ENCODE measurements at regions not wholly inside any gene's neighbourhood (a gene's known extent, or its start where the extent isn't known, plus 50 kb on each side); places are given as distances from the start of the nearest gene placed in this dataset.

GRCh38 chr20:40943591-40943990, 85.0 kb upstream of the TOP1 start:
- H3K27me3 Mint-ChIP-seq (ENCODE audit: low read depth): peaks cover 2% of the 10 kb centered on the region
- no peaks in the 10 kb centered on the region for H3K36me3 Mint-ChIP-seq
- H3K4me1 Mint-ChIP-seq: peaks cover 11% of the 10 kb centered on the region
- no peak for DNase-seq (ENCODE audit: low spot score in 2 of 2, unreplicated experiment in 2 of 2)
- no peaks in the 10 kb centered on the region for H3K9me3 Mint-ChIP-seq
- no peak for TF ChIP-seq CTCF (IDR thresholded peaks at IDR 0.05; ENCODE audit: unreplicated experiment)
- no peak overlapping the region for H3K4me3 Mint-ChIP-seq
- no peak overlapping the region for H3K27ac Mint-ChIP-seq

- no peak for DNase-seq (ENCODE audit: low spot score in 2 of 2, unreplicated experiment in 2 of 2)
- no peak for TF ChIP-seq CTCF (IDR thresholded peaks at IDR 0.05; ENCODE audit: unreplicated experiment)
- H3K27ac Mint-ChIP-seq: no peak overlapping the region
- H3K36me3 Mint-ChIP-seq: no peaks in the 10 kb centered on the region
- no peak overlapping the region for H3K4me3 Mint-ChIP-seq
- no peaks in the 10 kb centered on the region for H3K9me3 Mint-ChIP-seq
- H3K4me1 Mint-ChIP-seq: peaks cover 11% of the 10 kb centered on the region
- peaks cover 15% of the 10 kb centered on the region for H3K27me3 Mint-ChIP-seq (ENCODE audit: low read depth)
These were observed 83.4 kb upstream of the TOP1 start for GRCh38 chr20:40945189-40945588.

- Mint-ChIP-seq H3K27me3 (ENCODE audit: low read depth) (peaks cover 20% of the 10 kb centered on the region), H3K4me3 (no peak overlapping the region), H3K4me1 (peaks cover 11% of the 10 kb centered on the region), H3K36me3 (no peaks in the 10 kb centered on the region), H3K27ac (no peak overlapping the region), H3K9me3 (no peaks in the 10 kb centered on the region)
- TF ChIP-seq CTCF (IDR thresholded peaks at IDR 0.05; ENCODE audit: unreplicated experiment): peak; percentile 31
- peak; percentile 47 to 67 for DNase-seq (ENCODE audit: low spot score in 2 of 2, unreplicated experiment in 2 of 2)
These were observed 82.7 kb upstream of the TOP1 start for GRCh38 chr20:40945754-40946450.

GRCh38 chr20:40946451-40946850, 82.2 kb upstream of the TOP1 start:
- Mint-ChIP-seq H3K4me1 (peaks cover 11% of the 10 kb centered on the region), H3K9me3 (no peaks in the 10 kb centered on the region), H3K27me3 (ENCODE audit: low read depth) (peaks cover 24% of the 10 kb centered on the region), H3K4me3 (no peak overlapping the region), H3K27ac (no peak overlapping the region), H3K36me3 (no peaks in the 10 kb centered on the region)
- TF ChIP-seq CTCF (IDR thresholded peaks at IDR 0.05; ENCODE audit: unreplicated experiment): no peak
- DNase-seq (ENCODE audit: low spot score in 2 of 2, unreplicated experiment in 2 of 2): no peak

- Mint-ChIP-seq H3K27me3 (ENCODE audit: low read depth) (peaks cover 37% of the 10 kb centered on the region), H3K4me3 (no peak overlapping the region), H3K4me1 (peaks cover 11% of the 10 kb centered on the region), H3K9me3 (peaks cover 3% of the 10 kb centered on the region), H3K36me3 (no peaks in the 10 kb centered on the region), H3K27ac (no peak overlapping the region)
- no peak for DNase-seq (ENCODE audit: low spot score in 2 of 2, unreplicated experiment in 2 of 2)
- TF ChIP-seq CTCF (IDR thresholded peaks at IDR 0.05; ENCODE audit: unreplicated experiment): no peak
These were observed 80.0 kb upstream of the TOP1 start for GRCh38 chr20:40948465-40949267.
